Activated T-helper 17 cell treated with anti-CD3 and anti-CD28 coated beads, Interleukin-2, amount 50 U/mL, for 72 hours (primary cell): ENCODE measurements at regions not wholly inside any gene's neighbourhood (a gene's known extent, or its start where the extent isn't known, plus 50 kb on each side); places are given as distances from the start of the nearest gene placed in this dataset.
"Not testable (repeated sequence)": the region's sequence is repeated elsewhere in the genome, so short reads cannot be mapped to it uniquely, and the experiment has no call there.

Experiments used
- ATAC-seq: fragments of 150-1000 bp; cut with Tn5 transposase; replicated peaks from 2 replicates; pipeline ENCODE4 v1.10.0; 2021; ENCODE audit warnings: mild to moderate bottlenecking, moderate library complexity
- H3K27ac Mint-ChIP-seq: one replicate; pipeline ENCODE4 v1.8.0; 2022; ENCODE audit warnings: mixed read lengths
- H3K27me3 Mint-ChIP-seq: one replicate; pipeline ENCODE4 v1.8.0; 2022; ENCODE audit warnings: mixed read lengths
- H3K36me3 Mint-ChIP-seq: one replicate; pipeline ENCODE4 v1.8.0; 2022; ENCODE audit warnings: low read depth, mild to moderate bottlenecking, mixed read lengths
- H3K4me1 Mint-ChIP-seq: one replicate; pipeline ENCODE4 v1.8.0; 2022; ENCODE audit warnings: mixed read lengths
- H3K4me3 Mint-ChIP-seq: one replicate; pipeline ENCODE4 v1.8.0; 2022; ENCODE audit warnings: mild to moderate bottlenecking, mixed read lengths
- H3K9me3 Mint-ChIP-seq: one replicate; pipeline ENCODE4 v1.8.0; 2022; ENCODE audit warnings: mixed read lengths

DNA sequence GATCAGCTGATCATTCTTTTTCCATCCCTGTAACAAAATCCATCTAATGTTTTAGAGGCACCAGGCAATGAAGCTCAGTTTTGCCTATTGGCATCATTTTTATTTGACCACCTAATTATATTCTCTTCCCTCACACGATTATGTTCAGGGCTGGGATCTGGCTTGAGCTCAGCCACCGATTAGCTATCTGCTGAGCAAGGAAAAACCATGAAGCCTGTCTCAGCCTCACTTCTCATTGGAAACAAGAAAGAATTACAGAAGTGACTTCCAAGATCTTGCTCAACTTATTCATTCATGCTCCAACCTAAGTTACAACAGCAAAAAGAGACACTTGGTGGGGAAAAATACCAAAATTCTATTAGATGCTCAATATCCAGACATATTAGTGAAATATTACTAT is 139.0 kb upstream of the SH3BP4 start:
- peaks cover 46% of the 10 kb centered on the region for H3K27me3 Mint-ChIP-seq
- no peak overlapping the region for H3K4me3 Mint-ChIP-seq
- no peaks in the 10 kb centered on the region for H3K9me3 Mint-ChIP-seq
- no peaks in the 10 kb centered on the region for H3K4me1 Mint-ChIP-seq
- H3K27ac Mint-ChIP-seq: no peak overlapping the region
- ATAC-seq: no peak
- no peaks in the 10 kb centered on the region for H3K36me3 Mint-ChIP-seq

GRCh38 chr2:234808907-234809306 is 142.9 kb upstream of the SH3BP4 start:
- H3K27ac Mint-ChIP-seq: no peak overlapping the region
- no peak for ATAC-seq

DNA sequence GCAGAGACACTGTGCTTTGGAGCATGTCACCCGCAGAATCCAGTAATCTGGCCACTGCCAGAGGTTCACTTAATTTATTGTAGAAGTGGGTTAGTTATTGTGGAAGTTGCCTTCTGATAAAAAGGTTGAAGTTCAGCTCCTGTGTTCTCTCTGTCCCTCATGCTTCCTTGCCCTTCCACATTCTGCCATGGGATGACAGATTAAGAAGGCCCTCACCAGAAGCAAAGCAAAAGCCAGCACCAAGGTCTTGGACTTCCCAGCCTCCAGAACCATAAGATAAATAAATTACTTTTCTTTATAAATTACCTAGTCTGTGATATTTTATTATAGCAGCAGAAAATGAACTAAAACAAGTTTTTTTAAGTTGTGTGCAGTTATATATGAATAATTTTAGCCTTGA is 145.0 kb upstream of the SH3BP4 start:
- Mint-ChIP-seq H3K27me3 (peaks cover 16% of the 10 kb centered on the region), H3K4me3 (no peak overlapping the region), H3K36me3 (no peaks in the 10 kb centered on the region), H3K9me3 (no peaks in the 10 kb centered on the region), H3K4me1 (no peaks in the 10 kb centered on the region), H3K27ac (no peak overlapping the region)
- ATAC-seq: no peak

More at GRCh38 chr2:234808907-234809306, 142.9 kb upstream of the SH3BP4 start:
- Mint-ChIP-seq H3K4me3 (no peak overlapping the region), H3K27me3 (peaks cover 26% of the 10 kb centered on the region), H3K4me1 (no peaks in the 10 kb centered on the region), H3K36me3 (no peaks in the 10 kb centered on the region), H3K9me3 (no peaks in the 10 kb centered on the region)

GRCh38 chr2:234805836-234806235 is 146.0 kb upstream of the SH3BP4 start:
- no peaks in the 10 kb centered on the region for H3K9me3 Mint-ChIP-seq
- H3K27ac Mint-ChIP-seq: no peak overlapping the region
- no peaks in the 10 kb centered on the region for H3K4me1 Mint-ChIP-seq
- no peaks in the 10 kb centered on the region for H3K36me3 Mint-ChIP-seq
- H3K27me3 Mint-ChIP-seq: peaks cover 19% of the 10 kb centered on the region
- H3K4me3 Mint-ChIP-seq: no peak overlapping the region
- no peak for ATAC-seq

DNA sequence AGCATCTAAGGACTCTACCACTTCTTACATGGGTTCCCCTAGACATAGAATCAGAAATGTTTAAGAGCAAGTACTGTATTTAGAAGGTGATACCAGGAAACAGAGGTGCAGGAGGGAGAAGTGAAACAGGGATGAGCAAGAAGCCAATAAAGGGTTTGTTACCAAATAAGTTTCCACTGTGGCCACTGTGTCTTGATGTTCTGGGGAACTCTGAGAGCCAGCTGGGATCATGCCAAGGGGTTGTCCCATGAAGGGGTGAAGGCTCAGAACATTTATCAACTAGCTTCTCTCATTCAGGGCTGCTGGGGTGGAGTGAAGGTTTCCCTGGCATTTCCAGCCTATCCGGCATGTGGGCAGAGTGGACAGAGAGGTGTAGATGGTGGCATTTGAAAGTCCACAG is 147.1 kb upstream of the SH3BP4 start:
- H3K9me3 Mint-ChIP-seq: no peaks in the 10 kb centered on the region
- H3K4me3 Mint-ChIP-seq: no peak overlapping the region
- H3K27ac Mint-ChIP-seq: no peak overlapping the region
- peaks cover 18% of the 10 kb centered on the region for H3K27me3 Mint-ChIP-seq
- ATAC-seq: no peak
- H3K36me3 Mint-ChIP-seq: no peaks in the 10 kb centered on the region
- H3K4me1 Mint-ChIP-seq: no peaks in the 10 kb centered on the region

DNA sequence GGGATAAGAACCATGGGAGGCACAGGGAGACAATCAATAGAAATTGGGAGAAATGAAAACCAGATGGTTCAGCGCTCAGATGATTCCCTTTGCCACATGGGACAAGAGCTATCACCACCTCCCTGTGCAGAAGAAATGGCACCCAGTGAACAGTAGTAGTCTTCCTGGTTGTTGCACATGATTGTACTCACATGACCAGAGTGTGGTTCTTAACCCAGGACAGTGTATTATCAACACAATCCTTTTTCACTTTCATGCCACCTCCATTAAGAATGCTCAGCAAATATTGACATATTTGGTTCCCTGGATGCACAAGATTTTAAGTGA is 149.0 kb upstream of the SH3BP4 start:
- no peak for ATAC-seq

GRCh38 chr2:234802071-234802844 is 149.6 kb upstream of the SH3BP4 start:
- H3K9me3 Mint-ChIP-seq: no peaks in the 10 kb centered on the region
- no peak for ATAC-seq
- H3K27ac Mint-ChIP-seq: no peak overlapping the region
- H3K36me3 Mint-ChIP-seq: no peaks in the 10 kb centered on the region
- H3K4me3 Mint-ChIP-seq: no peak overlapping the region
- peaks cover 22% of the 10 kb centered on the region for H3K27me3 Mint-ChIP-seq
- no peaks in the 10 kb centered on the region for H3K4me1 Mint-ChIP-seq

More for the DNA sequence above, 149.0 kb upstream of the SH3BP4 start:
- H3K27me3 Mint-ChIP-seq: peaks cover 22% of the 10 kb centered on the region
- H3K4me1 Mint-ChIP-seq: no peaks in the 10 kb centered on the region
- no peaks in the 10 kb centered on the region for H3K36me3 Mint-ChIP-seq
- no peak overlapping the region for H3K27ac Mint-ChIP-seq
- no peak overlapping the region for H3K4me3 Mint-ChIP-seq
- H3K9me3 Mint-ChIP-seq: no peaks in the 10 kb centered on the region

GRCh38 chr2:234797566-234798250 is 154.1 kb upstream of the SH3BP4 start:
- Mint-ChIP-seq H3K27me3 (peaks cover 37% of the 10 kb centered on the region), H3K27ac (no peak overlapping the region), H3K4me3 (no peak overlapping the region), H3K36me3 (no peaks in the 10 kb centered on the region), H3K4me1 (no peaks in the 10 kb centered on the region), H3K9me3 (no peaks in the 10 kb centered on the region)
- ATAC-seq: no peak

- H3K27me3 Mint-ChIP-seq: peaks cover 33% of the 10 kb centered on the region
- no peak for ATAC-seq
- no peak overlapping the region for H3K4me3 Mint-ChIP-seq
- H3K36me3 Mint-ChIP-seq: no peaks in the 10 kb centered on the region
- H3K9me3 Mint-ChIP-seq: no peaks in the 10 kb centered on the region
- H3K27ac Mint-ChIP-seq: no peak overlapping the region
- H3K4me1 Mint-ChIP-seq: no peaks in the 10 kb centered on the region
Observed at GRCh38 chr2:234796045-234796591, 155.7 kb upstream of the SH3BP4 start.

DNA sequence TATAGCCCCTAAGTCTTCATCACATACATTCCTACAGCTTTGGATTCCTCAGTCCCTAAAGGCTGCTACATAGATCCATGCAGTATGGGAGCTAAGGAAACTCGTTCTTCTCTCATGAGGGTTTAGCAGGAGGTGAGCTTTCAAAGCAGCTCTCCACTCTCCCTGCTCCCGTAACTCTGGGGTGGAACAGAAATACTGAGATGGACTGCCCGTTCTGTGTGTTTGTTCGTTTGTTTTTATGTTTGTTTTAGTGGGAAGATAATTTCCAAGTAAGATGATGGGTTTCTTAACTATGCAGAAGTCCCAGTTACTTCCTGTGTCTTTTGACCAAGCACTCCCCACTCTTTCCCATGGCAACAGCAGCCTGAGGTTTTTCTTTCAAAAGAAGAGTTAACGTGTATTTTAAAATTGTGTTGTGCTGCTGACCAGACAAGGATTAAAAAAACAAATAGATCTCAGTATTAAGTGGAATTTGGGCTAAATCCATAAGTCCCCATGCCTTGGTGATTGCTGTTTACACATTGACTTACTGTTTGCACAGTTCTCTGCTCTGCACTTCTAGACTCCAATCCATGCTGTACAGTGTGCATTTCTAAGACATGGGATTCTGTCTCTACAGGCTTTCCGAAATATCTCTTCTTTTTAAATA is 156.4 kb upstream of the SH3BP4 start:
- Mint-ChIP-seq H3K4me3 (no peak overlapping the region), H3K9me3 (no peaks in the 10 kb centered on the region), H3K27ac (no peak overlapping the region), H3K36me3 (no peaks in the 10 kb centered on the region), H3K27me3 (peaks cover 31% of the 10 kb centered on the region), H3K4me1 (no peaks in the 10 kb centered on the region)
- no peak for ATAC-seq

DNA sequence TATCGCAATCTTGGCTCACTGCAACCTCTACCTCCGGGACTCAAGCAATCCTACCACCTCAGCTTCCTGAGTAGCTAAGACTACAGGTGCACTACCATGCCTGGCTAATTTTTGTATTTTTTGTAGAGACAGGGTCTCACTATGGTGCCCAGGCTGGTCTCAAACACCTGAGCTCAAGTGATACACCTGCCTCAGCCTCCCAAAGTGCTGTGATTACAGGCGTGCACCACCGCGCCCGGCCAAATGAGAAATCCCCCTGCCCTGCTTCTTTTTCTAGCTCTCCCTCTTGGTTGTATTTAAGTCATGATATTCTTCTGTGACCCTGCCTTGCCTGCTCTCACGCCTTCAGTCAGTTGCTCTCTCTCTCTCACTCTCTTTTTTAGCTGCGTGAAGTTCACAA is 157.0 kb upstream of the SH3BP4 start:
- Mint-ChIP-seq H3K4me3 (no peak overlapping the region), H3K9me3 (no peaks in the 10 kb centered on the region), H3K36me3 (no peaks in the 10 kb centered on the region), H3K27me3 (peaks cover 34% of the 10 kb centered on the region), H3K27ac (no peak overlapping the region), H3K4me1 (no peaks in the 10 kb centered on the region)
- ATAC-seq: no peak

- Mint-ChIP-seq H3K4me1 (no peaks in the 10 kb centered on the region), H3K9me3 (no peaks in the 10 kb centered on the region), H3K4me3 (no peak overlapping the region), H3K27ac (no peak overlapping the region), H3K36me3 (no peaks in the 10 kb centered on the region), H3K27me3 (peaks cover 36% of the 10 kb centered on the region)
- ATAC-seq: no peak
Observed at GRCh38 chr2:234793212-234793785, 158.5 kb upstream of the SH3BP4 start.

- H3K9me3 Mint-ChIP-seq: no peaks in the 10 kb centered on the region
- H3K4me3 Mint-ChIP-seq: no peak overlapping the region
- no peak overlapping the region for H3K27ac Mint-ChIP-seq
- no peaks in the 10 kb centered on the region for H3K36me3 Mint-ChIP-seq
- ATAC-seq: no peak
- H3K27me3 Mint-ChIP-seq: peaks cover 32% of the 10 kb centered on the region
- H3K4me1 Mint-ChIP-seq: no peaks in the 10 kb centered on the region
Observed at GRCh38 chr2:234792621-234793022, 159.2 kb upstream of the SH3BP4 start.

DNA sequence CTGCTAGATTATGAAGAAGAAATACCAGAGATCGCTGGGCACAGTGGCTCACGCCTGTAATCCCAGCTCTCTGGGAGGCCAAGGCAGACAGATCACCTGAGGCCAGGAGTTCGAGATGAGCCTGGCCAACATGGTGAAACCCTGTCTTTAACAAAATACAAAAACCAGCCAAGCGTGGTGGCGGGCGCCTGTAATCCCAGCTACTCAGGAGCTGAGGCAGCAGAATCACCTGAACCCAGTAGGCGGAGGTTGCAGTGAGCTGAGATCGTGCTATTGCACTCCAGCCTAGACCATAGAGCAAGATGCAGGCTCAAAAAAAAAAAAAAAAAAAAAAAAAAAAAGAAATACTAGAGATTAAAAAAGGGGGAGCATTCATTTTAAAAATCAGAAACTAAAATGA is 159.7 kb upstream of the SH3BP4 start:
- H3K27ac Mint-ChIP-seq, H3K4me3 Mint-ChIP-seq, ATAC-seq, H3K9me3 Mint-ChIP-seq, H3K4me1 Mint-ChIP-seq, H3K36me3 Mint-ChIP-seq: not testable (repeated sequence)
- H3K27me3 Mint-ChIP-seq: peaks cover 32% of the 10 kb centered on the region
